Astrocyte (in vitro differentiated cells and primary cell): ENCODE measurements at regions not wholly inside any gene's neighbourhood (a gene's known extent, or its start where the extent isn't known, plus 50 kb on each side); places are given as distances from the start of the nearest gene placed in this dataset.

Source experiments
- DNase-seq: peaks from one replicate; pipeline ENCODE4 v3.0.0-alpha.2; 2010; ENCODE audit warnings: low read depth
- FAIRE-seq: peaks from 2 replicates; lab custom pipeline; 2011; peaks lifted over from hg19 to GRCh38; lab: Jason Lieb, UNC
- H2AFZ ChIP-seq: 2 replicates; pipeline ENCODE4 v1.6.0; 2012; ENCODE audit warnings: low read depth, low read length, inconsistent platforms
- H3K27ac ChIP-seq: 2 replicates; pipeline ENCODE4 v1.5.1; 2011; ENCODE audit warnings: low read depth, low read length, inconsistent platforms
- H3K27me3 ChIP-seq: 2 replicates; pipeline ENCODE4 v1.6.0; 2011; ENCODE audit warnings: low read length, inconsistent platforms; ENCODE audit not compliant: insufficient read depth
- H3K36me3 ChIP-seq: 2 replicates; pipeline ENCODE4 v1.5.1; 2011; ENCODE audit warnings: low read length, inconsistent platforms; ENCODE audit not compliant: insufficient read depth
- H3K4me1 ChIP-seq: 2 replicates; pipeline ENCODE4 v1.5.1; 2011; ENCODE audit warnings: low read length, inconsistent platforms; ENCODE audit not compliant: insufficient read depth
- H3K4me2 ChIP-seq: 2 replicates; pipeline ENCODE4 v1.6.0; 2012; ENCODE audit warnings: low read length, inconsistent platforms
- H3K4me3 ChIP-seq: 2 replicates; pipeline ENCODE4 v1.5.1; 2011; ENCODE audit warnings: low read depth, mild to moderate bottlenecking, low read length, inconsistent platforms; ENCODE audit not compliant: insufficient read depth
- H3K79me2 ChIP-seq: 2 replicates; pipeline ENCODE4 v1.6.0; 2012; ENCODE audit warnings: mild to moderate bottlenecking, low read length, inconsistent platforms; ENCODE audit not compliant: insufficient read depth
- H3K9ac ChIP-seq: 2 replicates; pipeline ENCODE4 v1.6.0; 2012; ENCODE audit warnings: mild to moderate bottlenecking, low read length, inconsistent platforms
- H3K9me3 ChIP-seq: 2 replicates; pipeline ENCODE4 v1.5.1; 2012; ENCODE audit warnings: low read depth, mild to moderate bottlenecking, low read length, inconsistent platforms; ENCODE audit not compliant: insufficient read depth
- H4K20me1 ChIP-seq: 2 replicates; pipeline ENCODE4 v1.6.0; 2012; ENCODE audit warnings: low read length, inconsistent platforms; ENCODE audit not compliant: insufficient read depth
- H3K27ac Mint-ChIP-seq: one replicate; pipeline ENCODE4 v1.8.0; 2021; ENCODE audit warnings: mild to moderate bottlenecking, mixed read lengths; ENCODE audit not compliant: unreplicated experiment
- H3K27me3 Mint-ChIP-seq: one replicate; pipeline ENCODE4 v1.8.0; 2021; ENCODE audit warnings: low read depth, mixed read lengths; ENCODE audit not compliant: unreplicated experiment
- H3K36me3 Mint-ChIP-seq: one replicate; pipeline ENCODE4 v1.8.0; 2021; ENCODE audit warnings: low read depth, mixed read lengths; ENCODE audit not compliant: unreplicated experiment
- H3K4me1 Mint-ChIP-seq: one replicate; pipeline ENCODE4 v1.8.0; 2021; ENCODE audit warnings: low read depth, mixed read lengths; ENCODE audit not compliant: unreplicated experiment
- H3K4me3 Mint-ChIP-seq: one replicate; pipeline ENCODE4 v1.8.0; 2021; ENCODE audit warnings: mild to moderate bottlenecking, moderate library complexity, mixed read lengths; ENCODE audit not compliant: unreplicated experiment
- H3K9me3 Mint-ChIP-seq: one replicate; pipeline ENCODE4 v1.8.0; 2021; ENCODE audit warnings: mild to moderate bottlenecking, mixed read lengths; ENCODE audit not compliant: unreplicated experiment
- CTCF ChIP-seq: IDR thresholded peaks from 2 replicates; pipeline ENCODE4 v1.5.1; 2011; ENCODE audit warnings: low read depth, mild to moderate bottlenecking, inconsistent platforms, low read length, moderate library complexity; ENCODE audit not compliant: insufficient read depth
- EZH2 ChIP-seq: IDR thresholded peaks from 2 replicates; pipeline ENCODE4 v1.6.1; 2012; ENCODE audit warnings: mild to moderate bottlenecking, low read length, inconsistent platforms; ENCODE audit not compliant: insufficient read depth

- TF ChIP-seq CTCF = no peak
- no peak for TF ChIP-seq EZH2
- Histone ChIP-seq H3K9me3 (no peaks in the 10 kb centered on the region), H3K36me3 (no peaks in the 10 kb centered on the region), H3K4me3 (no peak overlapping the region), H3K4me1 (no peaks in the 10 kb centered on the region), H3K4me2 (no peak overlapping the region), H3K79me2 (no peaks in the 10 kb centered on the region), H2AFZ (no peak overlapping the region), H4K20me1 (no peaks in the 10 kb centered on the region), H3K27me3 (no peaks in the 10 kb centered on the region), H3K9ac (no peak overlapping the region), H3K27ac (no peak overlapping the region)
- no peak overlapping the region for H3K27ac Mint-ChIP-seq
- no peaks in the 10 kb centered on the region for H3K4me1 Mint-ChIP-seq
- H3K36me3 Mint-ChIP-seq = no peaks in the 10 kb centered on the region
- no peak overlapping the region for H3K4me3 Mint-ChIP-seq
- H3K27me3 Mint-ChIP-seq = no peaks in the 10 kb centered on the region
- peaks cover 4% of the 10 kb centered on the region for H3K9me3 Mint-ChIP-seq
- no peak for DNase-seq
- FAIRE-seq = no peak
These were observed 789.9 kb downstream of the CBLN2 start for GRCh38 chr18:71754246-71754645.

GRCh38 chr18:71743634-71744033 lies 800.5 kb downstream of the CBLN2 start:
- DNase-seq (no peak), FAIRE-seq (no peak)
- Histone ChIP-seq H3K27ac (no peak overlapping the region), H3K4me1 (no peaks in the 10 kb centered on the region), H3K9ac (no peak overlapping the region), H3K79me2 (no peaks in the 10 kb centered on the region), H4K20me1 (no peaks in the 10 kb centered on the region), H3K9me3 (no peaks in the 10 kb centered on the region), H3K36me3 (no peaks in the 10 kb centered on the region), H3K4me2 (no peak overlapping the region), H3K27me3 (no peaks in the 10 kb centered on the region), H3K4me3 (no peak overlapping the region), H2AFZ (no peak overlapping the region)
- no peaks in the 10 kb centered on the region for H3K36me3 Mint-ChIP-seq
- no peaks in the 10 kb centered on the region for H3K27me3 Mint-ChIP-seq
- peaks cover 6% of the 10 kb centered on the region for H3K9me3 Mint-ChIP-seq
- no peak overlapping the region for H3K27ac Mint-ChIP-seq
- no peaks in the 10 kb centered on the region for H3K4me1 Mint-ChIP-seq
- TF ChIP-seq CTCF (no peak), EZH2 (no peak)
- no peak overlapping the region for H3K4me3 Mint-ChIP-seq

- no peaks in the 10 kb centered on the region for H3K4me1 Mint-ChIP-seq
These were observed 814.5 kb downstream of the CBLN2 start for GRCh38 chr18:71729611-71730010.

More at GRCh38 chr18:71729611-71730010, 814.5 kb downstream of the CBLN2 start:
- Mint-ChIP-seq H3K9me3 (peaks cover 5% of the 10 kb centered on the region), H3K27me3 (no peaks in the 10 kb centered on the region), H3K27ac (no peak overlapping the region), H3K36me3 (no peaks in the 10 kb centered on the region), H3K4me3 (no peak overlapping the region)
- Histone ChIP-seq H3K4me3 (no peak overlapping the region), H3K9ac (no peak overlapping the region), H3K9me3 (no peaks in the 10 kb centered on the region), H3K4me1 (no peaks in the 10 kb centered on the region), H3K27ac (no peak overlapping the region), H3K36me3 (no peaks in the 10 kb centered on the region), H3K4me2 (no peak overlapping the region), H2AFZ (no peak overlapping the region), H3K79me2 (no peaks in the 10 kb centered on the region), H3K27me3 (no peaks in the 10 kb centered on the region), H4K20me1 (no peaks in the 10 kb centered on the region)
- no peak for TF ChIP-seq CTCF
- TF ChIP-seq EZH2 = no peak
- FAIRE-seq (no peak), DNase-seq (no peak)
